Lower leg skin (tissue), 4 donors: ENCODE measurements at regions not wholly inside any gene's neighbourhood (a gene's known extent, or its start where the extent isn't known, plus 50 kb on each side); places are given as distances from the start of the nearest gene placed in this dataset.

Experiments used
- DNase-seq, 2 donors: peaks; one replicate each; pipeline ENCODE4 v3.0.0-alpha.2; 2019; ENCODE audit warnings: low spot score in 2 of 2
- H3K4me3 ChIP-seq: fragments of 200-600 bp; sonication (generic); 2 replicates; pipeline ENCODE4 v1.5.1; 2017; ENCODE audit warnings: mild to moderate bottlenecking, low read depth; ENCODE audit not compliant: poor library complexity, severe bottlenecking
- CTCF ChIP-seq, 3 donors: fragments of 450-650 bp; IDR thresholded peaks; one replicate each; pipeline ENCODE4 v1.5.1; 2016; ENCODE audit warnings: antibody characterized with exemption in 3 of 3, mild to moderate bottlenecking in 3 of 3, moderate library complexity in 2 of 3
- POLR2A ChIP-seq, 2 donors: fragments of 450-650 bp; IDR thresholded peaks; one replicate each; pipeline ENCODE4 v1.6.1; 2016 to 2017; ENCODE audit warnings: antibody characterized with exemption in 2 of 2, mild to moderate bottlenecking in 1 of 2, moderate library complexity in 1 of 2
- WGBS, 2 donors: methylation state at CpG; one replicate each; pipeline ENCODE4 v1.1.5; 2018; 5-methylcytosine and 5-hydroxymethylcytosine counted together
- intact Hi-C: fragments of 100-400 bp; cut with DNase I; formaldehyde crosslinking; loops from one replicate; pipeline ENCODE4 v1.15.0; 2023; ENCODE audit warnings: low total_unique reads

GRCh38 chr2:21294446-21294845 lies 170.7 kb downstream of the TDRD15 start:
- H3K4me3 ChIP-seq: no peak overlapping the region
- intact Hi-C loops: no loop called here
- no peak for DNase-seq
- no peak for TF ChIP-seq CTCF (IDR thresholded peaks at IDR 0.05)
- TF ChIP-seq POLR2A (IDR thresholded peaks at IDR 0.05): no peak
- WGBS, 2 donors: 92 to 93% methylated on average over 2 of the region's 2 CpGs

GRCh38 chr2:21299411-21299810 lies 175.6 kb downstream of the TDRD15 start:
- DNase-seq: no peak
- intact Hi-C loops: no loop called here
- 61 to 66% methylated on average over 2 of the region's 2 CpGs for WGBS, 2 donors
- TF ChIP-seq CTCF (IDR thresholded peaks at IDR 0.05) (no peak), POLR2A (IDR thresholded peaks at IDR 0.05) (no peak)
- no peak overlapping the region for H3K4me3 ChIP-seq

- no peak overlapping the region for H3K4me3 ChIP-seq
- WGBS, 2 donors: 78 to 81% methylated on average over 1 of the region's 1 CpG
- intact Hi-C loops: no loop called here
- DNase-seq: no peak
- no peak for TF ChIP-seq CTCF (IDR thresholded peaks at IDR 0.05)
- TF ChIP-seq POLR2A (IDR thresholded peaks at IDR 0.05): no peak
Measured at GRCh38 chr2:21301871-21302455, 178.2 kb downstream of the TDRD15 start.

GRCh38 chr2:21303876-21304275 lies 180.1 kb downstream of the TDRD15 start:
- WGBS, 2 donors: 75 to 82% methylated on average over 1 of the region's 1 CpG
- intact Hi-C loops: no loop called here
- no peak overlapping the region for H3K4me3 ChIP-seq
- TF ChIP-seq POLR2A (IDR thresholded peaks at IDR 0.05): no peak
- no peak for TF ChIP-seq CTCF (IDR thresholded peaks at IDR 0.05)
- no peak for DNase-seq

- DNase-seq: no peak
- intact Hi-C loops: no loop called here
- H3K4me3 ChIP-seq: no peak overlapping the region
- WGBS, 2 donors: 93 to 95% methylated on average over 3 of the region's 3 CpGs
- TF ChIP-seq POLR2A (IDR thresholded peaks at IDR 0.05) (no peak), CTCF (IDR thresholded peaks at IDR 0.05) (no peak)
Measured at GRCh38 chr2:21305581-21305980, 181.8 kb downstream of the TDRD15 start.

GRCh38 chr2:21306235-21306634 lies 182.5 kb downstream of the TDRD15 start:
- 68 to 88% methylated on average over 2 of the region's 2 CpGs for WGBS, 2 donors
- H3K4me3 ChIP-seq: no peak overlapping the region
- intact Hi-C loops: no loop called here
- no peak for DNase-seq
- TF ChIP-seq CTCF (IDR thresholded peaks at IDR 0.05): no peak
- TF ChIP-seq POLR2A (IDR thresholded peaks at IDR 0.05): no peak
